ENCODE measurements at regions not wholly inside any gene's neighbourhood (a gene's known extent, or its start where the extent isn't known, plus 50 kb on each side); places are given as distances from the start of the nearest gene placed in this dataset.

DNA sequence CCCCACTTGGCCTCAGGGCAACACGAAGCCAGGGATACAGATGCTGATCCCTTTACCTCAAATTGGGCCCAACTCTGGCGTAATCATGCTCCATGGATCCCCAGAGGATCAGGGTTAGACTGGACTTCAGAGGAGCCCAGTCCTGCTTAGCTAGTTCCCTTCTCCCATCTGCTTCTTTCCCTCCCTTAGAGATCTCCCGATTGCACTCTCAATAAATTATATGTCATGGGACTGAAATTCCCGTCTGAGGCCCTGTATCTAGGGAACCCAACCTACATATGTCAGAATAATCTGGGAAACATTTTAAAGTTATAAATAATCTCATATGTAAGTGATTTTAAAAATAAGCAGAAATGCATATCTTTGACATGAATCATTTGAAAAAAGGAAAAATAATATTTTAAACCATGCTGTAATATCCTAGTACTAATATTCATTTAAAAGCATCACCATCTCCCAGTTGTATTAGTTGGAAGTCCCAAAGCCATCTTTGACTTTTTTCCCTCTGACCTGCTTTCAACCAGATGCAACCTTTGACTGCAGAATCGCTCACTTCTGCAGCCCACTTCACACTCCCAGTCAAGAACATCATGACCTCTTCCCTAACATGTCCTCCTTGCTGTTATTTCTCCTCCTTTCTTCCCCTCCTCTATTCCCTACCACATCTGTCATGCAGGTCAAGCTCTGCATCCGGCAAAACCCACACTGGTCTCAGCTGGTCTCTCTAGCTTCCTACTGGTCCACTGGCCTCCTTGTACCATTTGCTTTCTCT lies 393.6 kb downstream of the BTBD3 start:
- Histone ChIP-seq H3K36me3 (ENCODE audit: control insufficient read depth, insufficient read depth, low read length) (no peaks in the 10 kb centered on the region), H3K4me3 (ENCODE audit: low read depth, low read length) (no peak overlapping the region), H3K27me3 (ENCODE audit: control insufficient read depth, insufficient read depth, low read length) (no peaks in the 10 kb centered on the region)
- DNase-seq (ENCODE audit: low read depth) = no peak
- TF ChIP-seq, protein P1, sequence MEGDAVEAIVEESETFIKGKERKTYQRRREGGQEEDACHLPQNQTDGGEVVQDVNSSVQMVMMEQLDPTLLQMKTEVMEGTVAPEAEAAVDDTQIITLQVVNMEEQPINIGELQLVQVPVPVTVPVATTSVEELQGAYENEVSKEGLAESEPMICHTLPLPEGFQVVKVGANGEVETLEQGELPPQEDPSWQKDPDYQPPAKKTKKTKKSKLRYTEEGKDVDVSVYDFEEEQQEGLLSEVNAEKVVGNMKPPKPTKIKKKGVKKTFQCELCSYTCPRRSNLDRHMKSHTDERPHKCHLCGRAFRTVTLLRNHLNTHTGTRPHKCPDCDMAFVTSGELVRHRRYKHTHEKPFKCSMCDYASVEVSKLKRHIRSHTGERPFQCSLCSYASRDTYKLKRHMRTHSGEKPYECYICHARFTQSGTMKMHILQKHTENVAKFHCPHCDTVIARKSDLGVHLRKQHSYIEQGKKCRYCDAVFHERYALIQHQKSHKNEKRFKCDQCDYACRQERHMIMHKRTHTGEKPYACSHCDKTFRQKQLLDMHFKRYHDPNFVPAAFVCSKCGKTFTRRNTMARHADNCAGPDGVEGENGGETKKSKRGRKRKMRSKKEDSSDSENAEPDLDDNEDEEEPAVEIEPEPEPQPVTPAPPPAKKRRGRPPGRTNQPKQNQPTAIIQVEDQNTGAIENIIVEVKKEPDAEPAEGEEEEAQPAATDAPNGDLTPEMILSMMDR (IDR thresholded peaks at IDR 0.05; ENCODE audit: insufficient read depth, low read length, poor library complexity, severe bottlenecking) = no peak

DNA sequence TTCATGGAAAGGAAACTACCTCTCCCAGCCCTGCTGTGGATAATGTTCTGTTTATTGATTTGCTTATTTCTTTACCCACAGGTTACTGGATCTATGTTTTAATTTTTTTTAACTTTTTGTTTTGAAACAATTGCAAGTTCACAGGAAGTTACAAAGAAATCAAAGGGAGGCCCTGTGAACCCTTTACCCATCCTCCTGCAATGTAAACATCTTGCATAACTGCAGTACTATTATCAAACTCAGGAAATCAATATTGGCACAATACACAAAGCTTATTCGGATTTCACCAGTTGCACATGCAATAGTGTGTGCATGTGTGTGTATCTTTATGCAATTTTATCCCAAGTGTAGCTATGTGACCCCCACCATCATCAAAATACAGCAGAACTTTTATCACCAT lies 398.0 kb downstream of the BTBD3 start:
- Histone ChIP-seq H3K27me3 (ENCODE audit: control insufficient read depth, insufficient read depth, low read length) (no peaks in the 10 kb centered on the region), H3K4me3 (ENCODE audit: low read depth, low read length) (no peak overlapping the region), H3K36me3 (ENCODE audit: control insufficient read depth, insufficient read depth, low read length) (no peaks in the 10 kb centered on the region)
- TF ChIP-seq, protein P1 (IDR thresholded peaks at IDR 0.05; ENCODE audit: insufficient read depth, low read length, poor library complexity, severe bottlenecking) = no peak
- no peak for DNase-seq (ENCODE audit: low read depth)

DNA sequence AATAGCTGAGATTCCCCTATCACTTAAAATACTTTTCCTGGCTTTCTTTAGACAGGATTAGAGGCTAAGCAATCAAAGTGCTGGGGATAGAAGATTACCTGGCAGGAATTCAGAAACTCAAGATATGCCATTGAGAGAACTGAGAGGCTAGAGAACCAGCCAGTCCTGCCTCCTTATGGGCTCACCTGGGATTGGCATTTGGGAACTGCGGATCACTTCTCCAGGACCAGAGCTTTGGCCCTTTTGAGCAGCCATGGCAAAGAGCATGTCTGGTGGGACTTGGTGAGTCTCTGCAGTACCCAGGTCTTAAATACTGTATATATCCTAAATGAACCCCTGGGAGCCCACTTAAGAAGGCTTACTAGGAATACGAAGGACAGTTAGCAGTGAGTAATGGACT lies 399.1 kb downstream of the BTBD3 start:
- H3K27me3 ChIP-seq (ENCODE audit: control insufficient read depth, insufficient read depth, low read length) = no peaks in the 10 kb centered on the region
- TF ChIP-seq, protein P1 (IDR thresholded peaks at IDR 0.05; ENCODE audit: insufficient read depth, low read length, poor library complexity, severe bottlenecking) = no peak
- no peak for DNase-seq (ENCODE audit: low read depth)
- no peak overlapping the region for H3K4me3 ChIP-seq (ENCODE audit: low read depth, low read length)
- H3K36me3 ChIP-seq (ENCODE audit: control insufficient read depth, insufficient read depth, low read length) = no peaks in the 10 kb centered on the region

DNA sequence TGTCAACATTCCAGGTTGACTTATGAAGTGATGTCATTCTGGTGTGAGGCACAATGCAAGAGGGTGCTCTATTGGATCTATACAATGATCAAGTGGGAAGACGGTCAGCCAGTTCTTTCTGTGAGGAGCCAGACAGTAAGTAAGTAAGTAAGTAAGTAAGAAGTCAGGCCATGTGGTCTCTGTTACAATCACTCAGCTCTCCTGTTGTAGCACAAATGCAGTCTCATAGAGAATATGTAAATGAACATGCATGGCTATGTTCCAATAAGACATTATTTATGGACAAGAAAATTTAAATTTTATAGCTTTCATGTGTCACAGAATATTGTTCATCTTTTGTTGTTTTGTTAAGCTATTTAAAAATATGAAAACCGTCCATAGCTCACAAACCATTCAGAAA lies 399.7 kb downstream of the BTBD3 start:
- no peak for DNase-seq (ENCODE audit: low read depth)
- Histone ChIP-seq H3K27me3 (ENCODE audit: control insufficient read depth, insufficient read depth, low read length) (no peaks in the 10 kb centered on the region), H3K36me3 (ENCODE audit: control insufficient read depth, insufficient read depth, low read length) (no peaks in the 10 kb centered on the region), H3K4me3 (ENCODE audit: low read depth, low read length) (no peak overlapping the region)
- TF ChIP-seq, protein P1 (IDR thresholded peaks at IDR 0.05; ENCODE audit: insufficient read depth, low read length, poor library complexity, severe bottlenecking) = no peak

DNA sequence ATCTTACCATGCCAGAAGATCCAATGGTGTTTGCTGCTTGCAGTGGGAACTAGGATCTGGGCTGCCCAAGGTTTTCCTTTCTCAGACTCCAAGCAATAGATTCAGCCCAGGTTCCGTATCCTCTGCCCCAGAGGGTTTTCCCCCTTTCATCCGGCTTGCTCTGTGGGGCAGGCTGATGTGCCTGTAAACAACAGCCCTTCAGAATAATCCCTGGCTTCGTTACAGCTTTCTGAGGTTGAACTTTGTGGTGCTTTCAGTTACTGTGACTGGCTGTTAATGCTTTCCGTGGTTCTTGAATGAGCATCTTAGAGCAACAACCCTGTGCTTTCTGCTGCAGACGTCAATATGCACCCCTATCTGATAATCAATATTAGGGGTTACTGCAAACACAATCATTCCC lies 400.4 kb downstream of the BTBD3 start:
- H3K27me3 ChIP-seq (ENCODE audit: control insufficient read depth, insufficient read depth, low read length) = no peaks in the 10 kb centered on the region

More for the DNA sequence above, 400.4 kb downstream of the BTBD3 start:
- Histone ChIP-seq H3K36me3 (ENCODE audit: control insufficient read depth, insufficient read depth, low read length) (no peaks in the 10 kb centered on the region), H3K4me3 (ENCODE audit: low read depth, low read length) (no peak overlapping the region)
- TF ChIP-seq, protein P1 (IDR thresholded peaks at IDR 0.05; ENCODE audit: insufficient read depth, low read length, poor library complexity, severe bottlenecking) = no peak
- no peak for DNase-seq (ENCODE audit: low read depth)
